ENCODE measurements at regions not wholly inside any gene's neighbourhood (a gene's known extent, or its start where the extent isn't known, plus 50 kb on each side); places are given as distances from the start of the nearest gene placed in this dataset.
"Not testable (repeated sequence)": the region's sequence is repeated elsewhere in the genome, so short reads cannot be mapped to it uniquely, and the experiment has no call there.

GRCh38 chr15:101955840-101956239, 143.8 kb downstream of the OR4F15 start:
- not testable (repeated sequence) for H3K4me3 ChIP-seq (ENCODE audit: insufficient read depth, low read depth, low read length); H3K4me1 ChIP-seq (ENCODE audit: insufficient read depth, low read length); FAIRE-seq; H3K79me2 ChIP-seq (ENCODE audit: insufficient read depth, low read length); H3K4me1 Mint-ChIP-seq (ENCODE audit: low read depth, unreplicated experiment); H3K36me3 ChIP-seq (ENCODE audit: insufficient read depth, low read length); H3K27me3 Mint-ChIP-seq (ENCODE audit: low read depth, unreplicated experiment); H3K27ac ChIP-seq (ENCODE audit: low read depth, low read length); H4K20me1 ChIP-seq (ENCODE audit: insufficient read depth, low read length); H3K27ac Mint-ChIP-seq (ENCODE audit: unreplicated experiment); H3K9me3 ChIP-seq (ENCODE audit: insufficient read depth, low read depth, low read length); H2AFZ ChIP-seq (ENCODE audit: low read depth, low read length); H3K4me3 Mint-ChIP-seq (ENCODE audit: unreplicated experiment); H3K36me3 Mint-ChIP-seq (ENCODE audit: low read depth, unreplicated experiment); DNase-seq (ENCODE audit: low read depth); H3K27me3 ChIP-seq (ENCODE audit: insufficient read depth, low read length); H3K4me2 ChIP-seq (ENCODE audit: low read length); H3K9me3 Mint-ChIP-seq (ENCODE audit: unreplicated experiment); H3K9ac ChIP-seq (ENCODE audit: low read length)

GRCh38 chr15:101958656-101959055, 146.7 kb downstream of the OR4F15 start:
- not testable (repeated sequence) for H3K4me3 ChIP-seq (ENCODE audit: insufficient read depth, low read depth, low read length); H3K4me1 ChIP-seq (ENCODE audit: insufficient read depth, low read length); H3K36me3 Mint-ChIP-seq (ENCODE audit: low read depth, unreplicated experiment); H3K9ac ChIP-seq (ENCODE audit: low read length); H3K4me3 Mint-ChIP-seq (ENCODE audit: unreplicated experiment); DNase-seq (ENCODE audit: low read depth); H3K27ac Mint-ChIP-seq (ENCODE audit: unreplicated experiment); H2AFZ ChIP-seq (ENCODE audit: low read depth, low read length); H3K4me2 ChIP-seq (ENCODE audit: low read length); H3K27me3 Mint-ChIP-seq (ENCODE audit: low read depth, unreplicated experiment); H4K20me1 ChIP-seq (ENCODE audit: insufficient read depth, low read length); H3K9me3 ChIP-seq (ENCODE audit: insufficient read depth, low read depth, low read length); H3K79me2 ChIP-seq (ENCODE audit: insufficient read depth, low read length); H3K4me1 Mint-ChIP-seq (ENCODE audit: low read depth, unreplicated experiment); H3K27ac ChIP-seq (ENCODE audit: low read depth, low read length); H3K36me3 ChIP-seq (ENCODE audit: insufficient read depth, low read length); H3K9me3 Mint-ChIP-seq (ENCODE audit: unreplicated experiment); H3K27me3 ChIP-seq (ENCODE audit: insufficient read depth, low read length); FAIRE-seq

DNA sequence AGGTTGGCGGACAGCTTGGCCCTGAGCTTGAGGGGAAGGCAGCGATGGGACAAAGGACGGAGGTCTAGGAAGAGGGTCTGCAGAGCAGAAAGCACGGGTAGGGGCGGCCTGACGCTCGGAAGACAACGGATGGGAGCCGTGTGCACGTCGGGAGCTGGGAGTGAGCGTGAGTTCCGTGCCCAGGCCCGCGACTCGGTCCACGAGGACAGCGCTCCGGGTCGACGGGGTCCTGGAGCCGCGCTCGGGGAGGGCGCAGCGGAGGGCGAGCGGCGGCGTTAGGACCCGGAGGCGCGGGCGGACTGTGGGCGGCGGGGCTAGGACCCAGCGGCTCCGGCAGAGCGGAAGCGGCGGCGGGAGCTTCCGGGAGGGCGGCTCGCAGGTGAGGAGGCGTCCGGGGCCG, 149.3 kb downstream of the OR4F15 start:
- H4K20me1 ChIP-seq (ENCODE audit: insufficient read depth, low read length); H3K4me1 Mint-ChIP-seq (ENCODE audit: low read depth, unreplicated experiment); H3K4me1 ChIP-seq (ENCODE audit: insufficient read depth, low read length); H2AFZ ChIP-seq (ENCODE audit: low read depth, low read length); DNase-seq (ENCODE audit: low read depth); H3K27ac Mint-ChIP-seq (ENCODE audit: unreplicated experiment); H3K4me3 ChIP-seq (ENCODE audit: insufficient read depth, low read depth, low read length); H3K27me3 Mint-ChIP-seq (ENCODE audit: low read depth, unreplicated experiment); H3K27ac ChIP-seq (ENCODE audit: low read depth, low read length); H3K4me3 Mint-ChIP-seq (ENCODE audit: unreplicated experiment); H3K27me3 ChIP-seq (ENCODE audit: insufficient read depth, low read length); H3K79me2 ChIP-seq (ENCODE audit: insufficient read depth, low read length); H3K9ac ChIP-seq (ENCODE audit: low read length); H3K36me3 Mint-ChIP-seq (ENCODE audit: low read depth, unreplicated experiment); H3K36me3 ChIP-seq (ENCODE audit: insufficient read depth, low read length); H3K4me2 ChIP-seq (ENCODE audit: low read length); H3K9me3 ChIP-seq (ENCODE audit: insufficient read depth, low read depth, low read length); FAIRE-seq; H3K9me3 Mint-ChIP-seq (ENCODE audit: unreplicated experiment): not testable (repeated sequence)

GRCh38 chr15:101961765-101962164, 149.8 kb downstream of the OR4F15 start:
- not testable (repeated sequence) for FAIRE-seq; H3K9me3 Mint-ChIP-seq (ENCODE audit: unreplicated experiment); H3K9me3 ChIP-seq (ENCODE audit: insufficient read depth, low read depth, low read length); H2AFZ ChIP-seq (ENCODE audit: low read depth, low read length); H4K20me1 ChIP-seq (ENCODE audit: insufficient read depth, low read length); H3K27ac ChIP-seq (ENCODE audit: low read depth, low read length); H3K27me3 Mint-ChIP-seq (ENCODE audit: low read depth, unreplicated experiment); H3K36me3 ChIP-seq (ENCODE audit: insufficient read depth, low read length); H3K27me3 ChIP-seq (ENCODE audit: insufficient read depth, low read length); H3K9ac ChIP-seq (ENCODE audit: low read length); DNase-seq (ENCODE audit: low read depth); H3K4me1 Mint-ChIP-seq (ENCODE audit: low read depth, unreplicated experiment); H3K27ac Mint-ChIP-seq (ENCODE audit: unreplicated experiment); H3K4me3 Mint-ChIP-seq (ENCODE audit: unreplicated experiment); H3K4me3 ChIP-seq (ENCODE audit: insufficient read depth, low read depth, low read length); H3K4me2 ChIP-seq (ENCODE audit: low read length); H3K36me3 Mint-ChIP-seq (ENCODE audit: low read depth, unreplicated experiment); H3K79me2 ChIP-seq (ENCODE audit: insufficient read depth, low read length); H3K4me1 ChIP-seq (ENCODE audit: insufficient read depth, low read length)

DNA sequence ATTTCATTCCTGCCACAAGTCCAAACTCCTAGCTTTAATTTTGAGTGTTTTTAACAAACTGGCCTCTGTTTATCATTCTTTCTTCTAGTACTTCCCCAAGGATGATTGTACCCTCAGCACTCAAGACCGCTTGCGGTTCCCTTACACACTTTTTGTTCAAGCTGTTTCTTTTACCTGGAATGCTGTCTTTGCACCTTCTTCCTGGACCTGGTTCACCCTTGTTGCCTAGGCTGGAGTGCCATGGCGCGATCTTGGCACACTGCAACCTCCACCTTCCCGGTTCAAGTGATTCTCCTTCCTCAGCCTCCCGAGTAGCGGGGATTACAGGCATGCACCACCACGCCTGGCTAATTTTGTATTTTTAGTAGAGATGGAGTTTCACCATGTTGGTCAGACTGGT, 151.7 kb downstream of the OR4F15 start:
- H4K20me1 ChIP-seq (ENCODE audit: insufficient read depth, low read length); H2AFZ ChIP-seq (ENCODE audit: low read depth, low read length); DNase-seq (ENCODE audit: low read depth); H3K9me3 ChIP-seq (ENCODE audit: insufficient read depth, low read depth, low read length); H3K27ac ChIP-seq (ENCODE audit: low read depth, low read length); FAIRE-seq; H3K9ac ChIP-seq (ENCODE audit: low read length); H3K27ac Mint-ChIP-seq (ENCODE audit: unreplicated experiment); H3K4me1 Mint-ChIP-seq (ENCODE audit: low read depth, unreplicated experiment); H3K4me2 ChIP-seq (ENCODE audit: low read length); H3K4me3 Mint-ChIP-seq (ENCODE audit: unreplicated experiment); H3K9me3 Mint-ChIP-seq (ENCODE audit: unreplicated experiment); H3K4me3 ChIP-seq (ENCODE audit: insufficient read depth, low read depth, low read length); H3K4me1 ChIP-seq (ENCODE audit: insufficient read depth, low read length); H3K27me3 ChIP-seq (ENCODE audit: insufficient read depth, low read length); H3K36me3 ChIP-seq (ENCODE audit: insufficient read depth, low read length); H3K79me2 ChIP-seq (ENCODE audit: insufficient read depth, low read length); H3K27me3 Mint-ChIP-seq (ENCODE audit: low read depth, unreplicated experiment); H3K36me3 Mint-ChIP-seq (ENCODE audit: low read depth, unreplicated experiment): not testable (repeated sequence)

DNA sequence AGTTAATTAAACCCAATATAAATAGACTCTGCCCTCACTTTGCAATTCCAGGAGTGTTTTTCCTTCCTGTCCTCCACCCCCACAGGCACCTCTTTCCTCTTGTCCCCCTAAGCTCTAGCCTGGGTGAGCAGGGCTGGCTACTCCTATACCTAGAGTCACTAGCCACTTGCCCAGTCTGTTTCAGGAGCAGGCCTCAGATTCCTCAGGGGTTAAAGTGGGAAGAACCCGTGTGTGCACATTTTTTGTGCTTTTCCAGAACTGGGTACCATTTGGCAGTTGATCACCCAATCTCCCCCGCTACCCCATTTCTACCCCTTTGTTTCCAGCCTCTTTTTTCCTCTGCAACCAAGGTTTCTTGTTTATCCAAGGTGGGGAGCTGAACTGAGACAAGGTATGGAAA, 153.4 kb downstream of the OR4F15 start:
- not testable (repeated sequence) for H3K9me3 Mint-ChIP-seq (ENCODE audit: unreplicated experiment); H3K27ac Mint-ChIP-seq (ENCODE audit: unreplicated experiment)

More for the DNA sequence above, 153.4 kb downstream of the OR4F15 start:
- not testable (repeated sequence) for H3K4me2 ChIP-seq (ENCODE audit: low read length); H4K20me1 ChIP-seq (ENCODE audit: insufficient read depth, low read length); H3K79me2 ChIP-seq (ENCODE audit: insufficient read depth, low read length); H3K27me3 ChIP-seq (ENCODE audit: insufficient read depth, low read length); H3K36me3 Mint-ChIP-seq (ENCODE audit: low read depth, unreplicated experiment); FAIRE-seq; H3K9ac ChIP-seq (ENCODE audit: low read length); H2AFZ ChIP-seq (ENCODE audit: low read depth, low read length); H3K4me1 ChIP-seq (ENCODE audit: insufficient read depth, low read length); H3K27ac ChIP-seq (ENCODE audit: low read depth, low read length); H3K4me3 Mint-ChIP-seq (ENCODE audit: unreplicated experiment); H3K9me3 ChIP-seq (ENCODE audit: insufficient read depth, low read depth, low read length); H3K4me3 ChIP-seq (ENCODE audit: insufficient read depth, low read depth, low read length); H3K4me1 Mint-ChIP-seq (ENCODE audit: low read depth, unreplicated experiment); DNase-seq (ENCODE audit: low read depth); H3K27me3 Mint-ChIP-seq (ENCODE audit: low read depth, unreplicated experiment); H3K36me3 ChIP-seq (ENCODE audit: insufficient read depth, low read length)
